ENCODE measurements at regions not wholly inside any gene's neighbourhood (a gene's known extent, or its start where the extent isn't known, plus 50 kb on each side); places are given as distances from the start of the nearest gene placed in this dataset.
"Not testable (repeated sequence)": the region's sequence is repeated elsewhere in the genome, so short reads cannot be mapped to it uniquely, and the experiment has no call there.

- DNase-seq: no peak
Observed at GRCh38 chr1:234775477-234776246, 165.7 kb upstream of the IRF2BP2 start.

- DNase-seq: no peak
Observed at GRCh38 chr1:234774971-234775370, 165.0 kb upstream of the IRF2BP2 start.

- no peak for DNase-seq
Observed at GRCh38 chr1:234773936-234774677, 164.1 kb upstream of the IRF2BP2 start.

- no peak for DNase-seq
Observed at GRCh38 chr1:234772345-234773147, 162.6 kb upstream of the IRF2BP2 start.

- DNase-seq: no peak
Observed at GRCh38 chr1:234771642-234772344, 161.8 kb upstream of the IRF2BP2 start.

GRCh38 chr1:234770924-234771540, 161.1 kb upstream of the IRF2BP2 start:
- no peak for DNase-seq

- no peak for DNase-seq
Observed at GRCh38 chr1:234769986-234770795, 160.2 kb upstream of the IRF2BP2 start.

GRCh38 chr1:234769284-234769985, 159.5 kb upstream of the IRF2BP2 start:
- DNase-seq: no peak

GRCh38 chr1:234768569-234769283, 158.7 kb upstream of the IRF2BP2 start:
- DNase-seq: no peak

GRCh38 chr1:234768171-234768568, 158.2 kb upstream of the IRF2BP2 start:
- DNase-seq: no peak

- no peak for DNase-seq
Observed at GRCh38 chr1:234765672-234766071, 155.7 kb upstream of the IRF2BP2 start.

GRCh38 chr1:234765181-234765580, 155.2 kb upstream of the IRF2BP2 start:
- DNase-seq: no peak

- no peak for DNase-seq
Observed at GRCh38 chr1:234763910-234764309, 153.9 kb upstream of the IRF2BP2 start.

- DNase-seq: no peak
Observed at GRCh38 chr1:234763367-234763766, 153.4 kb upstream of the IRF2BP2 start.

GRCh38 chr1:234762127-234762526, 152.1 kb upstream of the IRF2BP2 start:
- not testable (repeated sequence) for DNase-seq

GRCh38 chr1:234760303-234760723, 150.3 kb upstream of the IRF2BP2 start:
- no peak for DNase-seq

- no peak for DNase-seq
Observed at GRCh38 chr1:234759888-234760287, 149.9 kb upstream of the IRF2BP2 start.

GRCh38 chr1:234758851-234759250, 148.9 kb upstream of the IRF2BP2 start:
- no peak for DNase-seq

GRCh38 chr1:234756857-234757256, 146.9 kb upstream of the IRF2BP2 start:
- DNase-seq: no peak
